Panc1 (cell line): ENCODE measurements at regions not wholly inside any gene's neighbourhood (a gene's known extent, or its start where the extent isn't known, plus 50 kb on each side); places are given as distances from the start of the nearest gene placed in this dataset.
"Not testable (repeated sequence)": the region's sequence is repeated elsewhere in the genome, so short reads cannot be mapped to it uniquely, and the experiment has no call there.

ENCODE experiments used
- ATAC-seq: fragments of 200-7000 bp; cut with Tn5 transposase; 2 replicates; pipeline ENCODE4 v1.9.1; 2020; ENCODE audit warnings: mild to moderate bottlenecking, moderate library complexity
- BruUV-seq: library from RNA; stranded (reverse); fragments of 400-500 nt; replicated peaks from 2 replicates; lab custom pipeline; 2021; lab: Mats Ljungman, UMichigan
- CTCF ChIA-PET: fragments of 300-600 bp; sonication (Branson Sonifier 250); formaldehyde crosslinking; loops from one replicate; lab custom pipeline; 2022; ENCODE audit warnings: antibody characterized with exemption; lab: Charles Lee
- POLR2A ChIA-PET: fragments of 300-600 bp; sonication (Branson Sonifier 250); formaldehyde crosslinking; loops from one replicate; lab custom pipeline; 2022; ENCODE audit warnings: antibody characterized with exemption; lab: Charles Lee
- DNase-seq: peaks from one replicate; pipeline ENCODE4 v3.0.0-alpha.2; 2010; ENCODE audit warnings: low read depth, low spot score
- H3K27ac ChIP-seq: 2 replicates; pipeline ENCODE4 v1.5.1; 2011; ENCODE audit warnings: mild to moderate bottlenecking, low read length, inconsistent platforms
- H3K27me3 ChIP-seq: fragments of 200-500 bp; sonication (Bioruptor generic); 2 replicates; pipeline ENCODE4 v1.6.0; 2014; ENCODE audit warnings: low read length, inconsistent platforms; ENCODE audit not compliant: control insufficient read depth, insufficient read depth
- H3K36me3 ChIP-seq: fragments of 200-500 bp; sonication (Bioruptor generic); 2 replicates; pipeline ENCODE4 v1.5.1; 2014; ENCODE audit warnings: inconsistent platforms, mild to moderate bottlenecking, low read length, moderate library complexity; ENCODE audit not compliant: control insufficient read depth, insufficient read depth
- H3K4me1 ChIP-seq: 2 replicates; pipeline ENCODE4 v1.5.1; 2011; ENCODE audit warnings: inconsistent platforms, mild to moderate bottlenecking, low read length, moderate library complexity; ENCODE audit not compliant: control insufficient read depth, insufficient read depth
- H3K4me3 ChIP-seq, 2 experiments: 2 replicates each; pipeline ENCODE4 v1.5.1; 2011 to 2012; ENCODE audit warnings: low read depth in 2 of 2, low read length in 2 of 2, mild to moderate bottlenecking in 2 of 2, inconsistent platforms in 1 of 2, moderate library complexity in 1 of 2
- H3K9me3 ChIP-seq: fragments of 200-500 bp; sonication (Bioruptor generic); 2 replicates; pipeline ENCODE4 v1.5.1; 2014; ENCODE audit warnings: low read depth, mild to moderate bottlenecking, inconsistent platforms, low read length, moderate library complexity; ENCODE audit not compliant: control insufficient read depth, insufficient read depth
- POLR2AphosphoS5 ChIP-seq: IDR thresholded peaks from 2 replicates; pipeline ENCODE4 v1.6.1; 2012; ENCODE audit warnings: mild to moderate bottlenecking, low read depth, low read length, moderate library complexity
- SIN3A ChIP-seq: IDR thresholded peaks from 2 replicates; pipeline ENCODE4 v1.6.1; 2012; ENCODE audit warnings: low read depth, mild to moderate bottlenecking, low read length, moderate library complexity, borderline replicate concordance; ENCODE audit not compliant: insufficient read depth
- TCF7L2 ChIP-seq: IDR thresholded peaks from 2 replicates; pipeline ENCODE4 v1.6.1; 2011; ENCODE audit warnings: mild to moderate bottlenecking, low read depth, low read length, inconsistent platforms
- in situ Hi-C: cut with HindIII; loops from 2 replicates; pipeline ENCODE4 v1.10.0; 2016; ENCODE audit warnings: low sequenced_read_pairs, low pct_unique_long_range_greater_than_20kb
- intact Hi-C: fragments of 100-400 bp; cut with micrococcal nuclease; formaldehyde crosslinking; loops from one replicate; pipeline ENCODE4 v1.10.0; 2022; ENCODE audit not compliant: unreplicated experiment
- TF ChIP-seq, protein P1 (sequence below): fragments of 450-650 bp; IDR thresholded peaks from 2 replicates; pipeline ENCODE4 v1.5.1; 2017; ENCODE audit warnings: mild to moderate bottlenecking
- TF ChIP-seq, protein P2 (sequence below), 2 experiments: IDR thresholded peaks; 2 replicates each; pipeline ENCODE4 v1.6.1; 2011 to 2012; ENCODE audit warnings: low read depth in 2 of 2, control low read depth in 1 of 2, low read length in 1 of 2, mild to moderate bottlenecking in 1 of 2, moderate library complexity in 1 of 2; ENCODE audit not compliant: insufficient read depth in 1 of 2

DNA sequence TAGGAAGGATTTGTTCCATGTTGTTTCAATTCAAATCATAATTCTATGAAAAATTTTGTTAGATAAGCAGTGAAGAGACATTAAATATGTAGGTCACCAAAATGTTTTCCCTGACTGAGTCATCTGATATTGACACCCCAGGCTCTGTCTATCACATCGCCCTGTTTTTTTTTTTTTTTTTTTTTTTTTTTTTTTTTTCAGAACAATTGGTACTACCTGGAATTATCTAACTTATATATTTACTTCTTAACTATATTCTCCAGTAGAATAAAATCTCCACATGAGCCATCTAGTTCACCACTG, 97.8 kb upstream of the KRAS start:
- BruUV-seq = no TSS peak
- Histone ChIP-seq H3K27ac (no peak overlapping the region), H3K4me3 (no peak overlapping the region), H3K27me3 (no peaks in the 10 kb centered on the region), H3K36me3 (no peaks in the 10 kb centered on the region), H3K9me3 (no peaks in the 10 kb centered on the region), H3K4me1 (no peaks in the 10 kb centered on the region)
- in situ Hi-C loops (no loop called here), intact Hi-C loops (no loop called here)
- POLR2A ChIA-PET = no interaction called here
- CTCF ChIA-PET = no interaction called here
- TF ChIP-seq, protein P1, sequence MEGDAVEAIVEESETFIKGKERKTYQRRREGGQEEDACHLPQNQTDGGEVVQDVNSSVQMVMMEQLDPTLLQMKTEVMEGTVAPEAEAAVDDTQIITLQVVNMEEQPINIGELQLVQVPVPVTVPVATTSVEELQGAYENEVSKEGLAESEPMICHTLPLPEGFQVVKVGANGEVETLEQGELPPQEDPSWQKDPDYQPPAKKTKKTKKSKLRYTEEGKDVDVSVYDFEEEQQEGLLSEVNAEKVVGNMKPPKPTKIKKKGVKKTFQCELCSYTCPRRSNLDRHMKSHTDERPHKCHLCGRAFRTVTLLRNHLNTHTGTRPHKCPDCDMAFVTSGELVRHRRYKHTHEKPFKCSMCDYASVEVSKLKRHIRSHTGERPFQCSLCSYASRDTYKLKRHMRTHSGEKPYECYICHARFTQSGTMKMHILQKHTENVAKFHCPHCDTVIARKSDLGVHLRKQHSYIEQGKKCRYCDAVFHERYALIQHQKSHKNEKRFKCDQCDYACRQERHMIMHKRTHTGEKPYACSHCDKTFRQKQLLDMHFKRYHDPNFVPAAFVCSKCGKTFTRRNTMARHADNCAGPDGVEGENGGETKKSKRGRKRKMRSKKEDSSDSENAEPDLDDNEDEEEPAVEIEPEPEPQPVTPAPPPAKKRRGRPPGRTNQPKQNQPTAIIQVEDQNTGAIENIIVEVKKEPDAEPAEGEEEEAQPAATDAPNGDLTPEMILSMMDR = no peak
- TF ChIP-seq, protein P2, sequence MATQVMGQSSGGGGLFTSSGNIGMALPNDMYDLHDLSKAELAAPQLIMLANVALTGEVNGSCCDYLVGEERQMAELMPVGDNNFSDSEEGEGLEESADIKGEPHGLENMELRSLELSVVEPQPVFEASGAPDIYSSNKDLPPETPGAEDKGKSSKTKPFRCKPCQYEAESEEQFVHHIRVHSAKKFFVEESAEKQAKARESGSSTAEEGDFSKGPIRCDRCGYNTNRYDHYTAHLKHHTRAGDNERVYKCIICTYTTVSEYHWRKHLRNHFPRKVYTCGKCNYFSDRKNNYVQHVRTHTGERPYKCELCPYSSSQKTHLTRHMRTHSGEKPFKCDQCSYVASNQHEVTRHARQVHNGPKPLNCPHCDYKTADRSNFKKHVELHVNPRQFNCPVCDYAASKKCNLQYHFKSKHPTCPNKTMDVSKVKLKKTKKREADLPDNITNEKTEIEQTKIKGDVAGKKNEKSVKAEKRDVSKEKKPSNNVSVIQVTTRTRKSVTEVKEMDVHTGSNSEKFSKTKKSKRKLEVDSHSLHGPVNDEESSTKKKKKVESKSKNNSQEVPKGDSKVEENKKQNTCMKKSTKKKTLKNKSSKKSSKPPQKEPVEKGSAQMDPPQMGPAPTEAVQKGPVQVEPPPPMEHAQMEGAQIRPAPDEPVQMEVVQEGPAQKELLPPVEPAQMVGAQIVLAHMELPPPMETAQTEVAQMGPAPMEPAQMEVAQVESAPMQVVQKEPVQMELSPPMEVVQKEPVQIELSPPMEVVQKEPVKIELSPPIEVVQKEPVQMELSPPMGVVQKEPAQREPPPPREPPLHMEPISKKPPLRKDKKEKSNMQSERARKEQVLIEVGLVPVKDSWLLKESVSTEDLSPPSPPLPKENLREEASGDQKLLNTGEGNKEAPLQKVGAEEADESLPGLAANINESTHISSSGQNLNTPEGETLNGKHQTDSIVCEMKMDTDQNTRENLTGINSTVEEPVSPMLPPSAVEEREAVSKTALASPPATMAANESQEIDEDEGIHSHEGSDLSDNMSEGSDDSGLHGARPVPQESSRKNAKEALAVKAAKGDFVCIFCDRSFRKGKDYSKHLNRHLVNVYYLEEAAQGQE (IDR thresholded peaks at IDR 0.05; ENCODE audit: insufficient read depth in 1 of 2, low read depth in 2 of 2, low read length in 1 of 2) = no peak
- no peak for TF ChIP-seq SIN3A
- no peak for TF ChIP-seq POLR2AphosphoS5
- TF ChIP-seq TCF7L2 = no peak
- ATAC-seq (no peak), DNase-seq (no peak)

DNA sequence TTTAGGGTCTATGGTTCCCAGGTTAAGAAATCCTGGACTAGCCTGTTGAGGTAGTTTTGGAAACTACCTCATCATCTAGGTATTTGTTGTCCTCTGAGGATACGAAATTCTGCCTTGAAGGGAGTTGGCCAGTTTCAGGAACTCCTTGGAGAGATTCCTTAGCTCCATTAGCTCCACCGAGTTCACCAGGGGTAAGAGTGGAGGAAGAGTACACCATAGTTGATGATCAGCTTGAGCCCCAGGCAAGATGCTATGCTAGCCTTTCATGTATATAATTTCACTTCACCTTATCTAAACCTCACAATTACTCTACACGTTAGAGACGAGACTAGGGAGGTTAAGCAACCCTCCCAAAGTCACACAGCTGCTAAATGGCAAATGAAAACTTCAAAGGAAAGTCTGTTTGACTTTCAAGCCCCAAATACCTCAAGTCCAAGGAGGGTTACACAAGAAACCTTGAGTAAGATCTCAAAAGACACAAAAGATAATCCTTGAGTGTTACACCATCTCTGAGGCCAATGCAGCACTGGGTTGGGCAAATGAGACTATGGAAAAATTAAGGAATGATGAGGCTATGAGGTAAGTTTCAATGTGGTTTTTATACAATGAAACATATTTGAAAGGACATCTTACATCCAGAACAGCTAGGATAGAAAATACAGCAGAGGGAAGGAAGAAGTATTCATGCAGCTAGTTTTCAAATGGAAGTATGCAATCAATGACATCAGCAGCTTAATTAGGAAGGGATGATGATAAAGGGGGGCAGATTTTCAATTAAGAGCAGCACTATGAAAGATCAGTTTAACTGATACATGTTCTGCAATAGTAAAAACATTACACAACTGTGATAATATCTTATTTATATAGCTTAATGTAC, 97.2 kb upstream of the KRAS start:
- ChIA-PET POLR2A (no interaction called here), CTCF (no interaction called here)
- H3K4me1 ChIP-seq = no peaks in the 10 kb centered on the region
- in situ Hi-C loops = no loop called here
- no peaks in the 10 kb centered on the region for H3K9me3 ChIP-seq
- intact Hi-C loops = no loop called here
- H3K36me3 ChIP-seq = no peaks in the 10 kb centered on the region
- no peak overlapping the region for H3K27ac ChIP-seq
- H3K27me3 ChIP-seq = no peaks in the 10 kb centered on the region
- TF ChIP-seq, protein P1 = no peak
- no peak for TF ChIP-seq TCF7L2
- no TSS peak for BruUV-seq
- no peak for ATAC-seq
- DNase-seq = no peak
- H3K4me3 ChIP-seq = no peak overlapping the region

DNA sequence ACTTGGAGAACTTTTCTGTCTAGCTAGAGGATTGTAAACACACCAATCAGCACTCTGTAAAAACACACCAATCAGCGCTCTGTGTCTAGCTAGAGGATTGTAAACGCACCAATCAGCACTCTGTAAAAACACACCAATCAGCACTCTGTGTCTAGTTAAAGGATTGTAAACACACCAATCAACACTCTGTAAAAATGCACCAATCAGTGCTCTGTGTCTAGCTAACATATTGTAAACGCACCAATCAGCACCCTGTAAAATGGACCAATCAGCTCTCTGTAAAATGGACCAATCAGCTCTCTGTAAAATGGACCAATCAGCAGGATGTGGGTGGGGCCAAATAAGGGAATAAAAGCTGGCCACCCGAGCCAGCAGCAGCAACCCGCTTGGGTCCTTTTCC, 91.1 kb upstream of the KRAS start:
- H3K4me1 ChIP-seq, H3K27me3 ChIP-seq, in situ Hi-C loops, ATAC-seq, intact Hi-C loops, POLR2A ChIA-PET, H3K9me3 ChIP-seq, H3K36me3 ChIP-seq, H3K27ac ChIP-seq, BruUV-seq, DNase-seq, H3K4me3 ChIP-seq, CTCF ChIA-PET: not testable (repeated sequence)
